ENCODE measurements at regions not wholly inside any gene's neighbourhood (a gene's known extent, or its start where the extent isn't known, plus 50 kb on each side); places are given as distances from the start of the nearest gene placed in this dataset.
"Not testable (repeated sequence)": the region's sequence is repeated elsewhere in the genome, so short reads cannot be mapped to it uniquely, and the experiment has no call there.

DNA sequence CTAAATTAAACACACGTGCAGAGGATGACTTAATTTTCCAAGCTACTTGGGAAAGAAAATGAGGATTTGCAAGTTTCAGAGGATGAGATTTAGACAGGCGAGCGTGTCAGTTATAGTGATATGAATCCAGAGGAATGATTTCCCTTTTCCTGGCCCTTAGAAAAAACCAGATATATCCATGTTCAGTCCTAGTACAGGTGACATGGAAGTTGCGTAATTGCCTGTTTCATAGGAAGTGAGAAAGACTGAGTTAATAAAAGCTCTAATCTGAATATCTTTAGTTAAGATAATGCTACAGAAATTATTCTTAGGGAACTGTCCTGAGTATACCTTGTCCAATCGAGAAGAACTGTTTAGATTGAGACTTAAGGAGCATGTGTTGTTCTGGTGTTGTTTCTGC, 490.5 kb downstream of the ZNF385D start:
- intact Hi-C loops (cut with DNase I), result no loop called here
- no peak for ATAC-seq (ENCODE audit: poor library complexity)

DNA sequence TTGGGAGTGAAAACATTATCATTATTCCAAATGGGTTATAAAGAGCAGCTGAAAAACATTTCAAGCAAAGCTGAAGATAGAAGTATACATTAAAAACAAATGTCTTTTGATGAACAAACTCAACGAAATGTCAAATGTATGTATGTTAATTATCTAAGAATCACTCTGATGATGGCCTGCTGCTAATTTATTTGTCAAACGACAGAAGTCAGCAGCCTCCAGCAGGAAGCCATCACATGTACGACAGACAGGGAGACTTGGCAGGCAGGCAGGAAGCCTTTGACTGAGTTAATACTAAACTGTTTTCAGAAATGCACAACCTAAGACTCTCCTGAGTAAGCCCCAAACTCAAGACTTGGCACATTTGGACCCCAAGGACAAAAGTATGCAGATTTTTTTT, 491.1 kb downstream of the ZNF385D start:
- ATAC-seq (ENCODE audit: poor library complexity), result no peak
- intact Hi-C loops (cut with DNase I), result no loop called here
- no peak for DNase-seq

More for the DNA sequence above, 490.5 kb downstream of the ZNF385D start:
- no peak for DNase-seq

DNA sequence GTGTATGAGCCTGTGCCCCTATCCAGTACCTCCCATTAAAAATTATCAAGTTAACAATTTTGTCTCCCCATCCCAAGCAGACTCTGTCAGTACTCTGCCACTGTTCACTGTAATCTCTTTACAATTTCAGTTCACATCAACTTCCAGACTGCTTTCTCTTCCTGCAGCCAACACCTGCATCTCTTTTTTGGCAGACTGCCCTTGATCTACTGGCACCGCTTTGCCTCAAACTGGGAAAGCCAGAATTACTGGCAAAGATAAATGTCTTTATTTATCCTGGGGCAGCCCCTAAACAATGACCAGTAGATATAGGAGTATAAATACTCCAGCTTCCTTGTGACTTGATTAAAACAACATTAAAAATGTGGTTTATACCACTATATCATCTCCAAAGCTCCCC, 494.1 kb downstream of the ZNF385D start:
- DNase-seq (no peak), ATAC-seq (ENCODE audit: poor library complexity) (no peak)
- intact Hi-C loops (cut with DNase I), result no loop called here

DNA sequence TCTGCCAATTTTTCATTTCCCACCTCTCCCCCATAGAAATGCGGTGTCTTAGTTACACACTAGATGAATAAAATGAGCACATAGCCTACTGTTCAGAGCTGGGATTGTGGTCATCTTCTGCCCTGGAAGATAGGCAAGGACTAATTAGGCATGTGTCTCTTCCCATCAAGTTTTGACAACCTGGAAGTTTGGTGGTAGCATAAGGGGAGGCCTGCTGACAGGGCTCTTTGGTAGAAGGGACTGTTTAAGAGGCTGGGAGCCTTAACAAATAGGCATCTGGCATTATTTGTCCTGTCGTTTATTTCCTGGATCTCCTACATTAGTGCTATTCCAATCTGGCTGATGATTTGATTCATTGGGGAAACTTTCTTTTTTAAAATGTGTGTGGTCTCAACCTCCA, 512.3 kb downstream of the ZNF385D start:
- ATAC-seq (ENCODE audit: poor library complexity), result no peak
- no peak for DNase-seq

DNA sequence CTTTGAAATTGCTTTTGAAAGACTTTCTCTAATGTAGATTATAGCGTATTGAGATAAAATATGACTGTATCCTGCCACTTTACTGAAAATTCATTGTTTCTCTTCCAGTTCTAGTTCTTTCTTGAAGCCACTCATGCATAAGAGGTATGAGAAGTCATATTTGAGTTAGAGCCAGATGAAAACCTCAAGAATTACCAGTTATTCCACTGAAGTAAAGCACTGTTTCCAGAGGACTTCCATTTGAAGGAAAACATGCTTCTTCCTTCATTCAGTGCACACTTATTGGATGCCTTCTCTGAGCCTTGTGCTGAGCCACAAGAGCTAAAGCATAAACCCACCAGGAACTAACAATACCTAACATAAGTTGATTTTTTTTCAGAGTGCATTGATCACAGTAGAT, 513.4 kb downstream of the ZNF385D start:
- no peak for DNase-seq
- ATAC-seq (ENCODE audit: poor library complexity), result no peak
- intact Hi-C loops (cut with DNase I), result no loop called here

More for the DNA sequence above, 512.3 kb downstream of the ZNF385D start:
- intact Hi-C loops (cut with DNase I), result no loop called here

DNA sequence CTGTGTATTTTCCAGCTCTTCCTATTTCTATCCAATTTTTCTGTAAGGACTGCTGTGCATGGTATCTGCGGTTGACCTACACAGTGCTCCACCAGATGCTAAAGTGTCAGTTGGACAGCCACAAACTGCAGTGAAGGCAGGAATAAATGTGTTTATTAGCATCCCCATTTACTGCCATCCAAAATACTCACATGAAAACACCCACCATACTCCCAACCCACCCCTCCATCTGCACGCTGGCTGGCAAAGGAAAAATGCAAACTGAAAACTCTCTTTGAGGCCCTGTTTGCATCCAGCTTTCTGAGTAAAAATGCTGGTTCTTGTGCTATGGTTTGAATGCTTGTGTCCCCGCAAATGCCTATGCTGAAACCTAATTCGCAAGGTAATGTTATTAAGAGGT, 515.5 kb downstream of the ZNF385D start:
- no peak for ATAC-seq (ENCODE audit: poor library complexity)
- DNase-seq, result no peak
- intact Hi-C loops (cut with DNase I), result no loop called here

DNA sequence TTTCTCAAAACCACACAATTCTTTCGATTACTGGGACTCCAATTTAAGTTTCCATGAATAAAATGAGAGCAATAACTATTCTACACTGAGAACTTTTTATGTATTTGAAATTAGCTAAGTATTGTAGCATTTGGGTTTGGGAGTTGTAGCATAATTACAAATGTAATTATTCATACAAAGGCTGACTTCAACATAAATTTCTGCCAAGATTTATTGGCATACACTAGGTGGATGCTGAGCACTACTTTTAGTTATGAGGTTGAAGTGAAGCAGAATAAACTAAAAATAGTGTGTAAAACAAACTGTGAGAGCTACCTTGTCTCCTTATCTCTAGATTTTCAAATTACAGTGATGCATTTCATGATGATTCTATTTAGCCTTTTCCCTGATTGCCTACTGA, 516.1 kb downstream of the ZNF385D start:
- intact Hi-C loops (cut with DNase I), result no loop called here
- no peak for ATAC-seq (ENCODE audit: poor library complexity)
- no peak for DNase-seq

DNA sequence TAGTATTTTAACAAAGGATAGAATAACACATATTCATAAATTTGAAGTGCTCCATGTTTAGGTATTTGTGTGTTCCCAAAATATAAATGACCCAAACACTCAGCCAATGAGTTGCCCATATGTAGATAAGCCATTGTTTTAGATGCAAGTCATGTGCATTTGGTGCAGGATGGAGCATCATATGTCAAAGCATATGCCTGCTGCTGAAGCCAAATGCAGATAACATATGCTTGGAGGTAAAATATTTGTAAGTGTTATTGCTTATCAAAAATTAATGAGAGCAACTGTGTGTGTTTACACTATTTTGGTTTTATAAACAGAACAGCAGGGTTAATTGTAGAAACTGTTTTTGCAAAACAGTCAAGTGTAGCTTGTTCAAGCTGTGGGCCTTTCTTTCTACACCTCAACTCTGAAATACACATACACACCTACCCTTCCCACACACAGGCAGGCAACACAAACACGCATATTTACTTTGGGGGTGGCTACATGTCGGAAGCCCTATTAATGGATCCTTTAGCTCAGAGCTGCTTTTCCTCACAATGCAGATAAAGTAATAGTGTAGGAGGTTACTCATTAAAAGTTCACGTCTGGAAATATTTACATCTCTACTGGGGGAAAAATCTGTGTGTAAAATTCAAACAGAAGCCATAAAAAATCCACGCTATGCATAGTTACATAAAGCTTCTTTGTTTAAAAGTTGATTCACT, 521.4 kb downstream of the ZNF385D start:
- ATAC-seq (ENCODE audit: poor library complexity) (no peak), DNase-seq (no peak)
- intact Hi-C loops (cut with DNase I), result no loop called here

DNA sequence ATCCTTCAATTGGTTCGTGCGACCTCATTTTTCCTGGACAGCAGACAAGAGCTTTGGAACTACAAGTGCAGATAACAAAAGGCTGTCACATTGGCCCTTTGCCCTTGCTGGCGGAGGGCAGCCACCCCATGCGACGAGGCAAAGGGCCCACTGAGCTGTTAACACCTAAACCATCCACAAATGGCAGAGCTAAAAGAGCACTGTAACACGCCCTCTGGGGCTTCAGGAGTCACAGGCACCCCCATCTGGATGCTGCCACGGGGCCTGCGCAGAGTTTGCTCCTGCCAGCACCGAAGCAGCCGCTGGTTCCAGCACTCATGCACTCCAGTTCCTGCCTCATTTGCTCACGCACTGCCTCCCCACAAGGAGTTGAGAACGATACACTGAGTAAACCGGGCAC, 524.9 kb downstream of the ZNF385D start:
- ATAC-seq (ENCODE audit: poor library complexity) (peak; percentile 90), DNase-seq (peak; percentile 58)
- intact Hi-C loops (cut with DNase I), result no loop called here

DNA sequence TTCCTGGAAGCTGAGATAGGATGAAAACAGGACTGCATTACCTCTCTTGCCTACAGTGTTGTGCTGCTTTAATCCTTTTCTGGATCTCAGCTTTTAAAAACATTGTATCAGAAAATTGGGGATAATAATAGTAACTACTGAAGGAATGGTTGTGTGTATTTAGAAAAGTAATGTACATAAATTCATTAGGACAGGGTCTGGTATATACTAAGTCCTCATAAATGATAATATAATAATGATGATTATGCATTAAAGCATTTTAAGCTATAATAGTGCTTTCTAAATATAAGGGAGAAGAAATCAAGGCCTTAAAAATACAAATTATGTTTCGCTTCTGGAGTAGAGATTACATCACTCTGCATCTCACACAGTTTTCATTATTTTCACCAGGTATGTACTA, 530.1 kb downstream of the ZNF385D start:
- intact Hi-C loops (cut with DNase I), result no loop called here
- DNase-seq, result no peak
- ATAC-seq (ENCODE audit: poor library complexity), result no peak

DNA sequence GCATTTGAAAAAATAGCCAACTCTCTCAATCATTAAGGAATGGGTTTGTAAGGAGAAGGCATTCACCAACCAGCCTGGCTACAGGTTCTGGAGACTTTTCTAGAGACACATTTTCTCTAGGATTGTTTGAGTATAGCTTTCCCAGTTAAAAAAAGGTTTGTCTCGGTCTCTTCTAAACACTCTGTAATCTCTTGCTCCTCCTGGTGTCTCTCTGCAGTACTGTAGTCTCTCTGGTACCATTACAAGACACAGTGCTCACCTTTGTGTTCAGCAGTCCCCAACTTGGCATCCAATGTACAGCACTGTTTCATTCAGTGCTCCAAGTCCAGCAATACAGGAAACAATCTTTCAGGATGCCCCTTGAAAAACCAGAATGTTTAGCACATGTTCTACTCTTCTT, 534.4 kb downstream of the ZNF385D start:
- DNase-seq, result no peak
- no peak for ATAC-seq (ENCODE audit: poor library complexity)
- intact Hi-C loops (cut with DNase I), result no loop called here

DNA sequence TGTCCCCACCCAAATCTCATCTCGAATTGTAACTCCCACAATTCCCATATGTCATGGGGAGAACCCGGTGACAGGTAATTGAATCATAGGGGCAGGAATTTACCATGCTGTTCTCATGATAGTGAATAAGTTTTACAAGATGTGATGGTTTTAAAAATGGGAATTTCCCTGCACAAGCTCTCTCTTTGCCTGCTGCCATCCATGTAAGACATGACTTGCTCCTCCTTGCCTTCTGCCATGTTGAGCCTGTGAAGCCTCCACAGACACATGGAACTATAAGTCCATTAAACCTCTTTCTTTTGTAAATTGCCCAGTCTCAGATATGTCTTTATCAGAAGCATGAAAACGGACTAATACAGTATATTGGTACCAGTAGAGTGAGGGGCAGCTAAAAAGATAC, 546.9 kb downstream of the ZNF385D start:
- DNase-seq; ATAC-seq (ENCODE audit: poor library complexity); intact Hi-C loops (cut with DNase I): not testable (repeated sequence)

DNA sequence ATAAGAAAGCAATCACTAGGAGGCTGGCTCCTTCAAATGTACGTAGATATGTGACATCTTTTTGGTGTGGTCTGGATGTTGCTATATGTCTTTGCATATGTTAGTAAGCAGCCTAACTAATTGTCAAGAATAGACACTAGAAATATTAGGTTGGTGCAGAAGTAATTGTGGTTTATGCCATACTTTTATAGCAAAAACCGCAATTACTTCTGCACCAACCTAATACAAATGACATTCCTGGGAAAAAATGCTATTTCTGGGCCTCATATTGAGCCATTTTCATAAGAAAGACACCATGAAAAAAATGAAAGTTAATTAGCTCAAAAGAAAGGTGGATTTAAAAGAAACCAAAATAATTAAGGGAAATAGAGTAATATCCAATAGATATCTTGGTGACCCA, 555.8 kb downstream of the ZNF385D start:
- DNase-seq, result no peak
- intact Hi-C loops (cut with DNase I), result no loop called here
- ATAC-seq (ENCODE audit: poor library complexity), result no peak

DNA sequence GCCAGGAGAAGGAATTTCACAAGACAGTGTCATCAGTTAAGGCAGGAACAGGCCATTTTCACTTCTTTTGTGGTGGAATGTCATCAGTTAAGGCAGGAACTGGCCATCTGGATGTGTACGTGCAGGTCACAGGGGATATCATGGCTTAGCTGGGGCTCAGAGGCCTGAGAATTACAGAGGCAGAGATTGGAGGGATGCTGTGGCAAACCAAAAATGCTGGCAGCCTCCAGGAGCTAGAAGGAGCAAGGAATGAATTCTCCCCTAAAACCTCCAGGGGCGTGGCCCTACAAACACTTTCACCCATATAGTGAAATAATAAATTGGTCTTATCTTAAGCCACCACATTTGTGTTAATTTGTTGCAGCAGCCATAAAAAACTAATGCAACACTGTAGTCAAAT, 557.0 kb downstream of the ZNF385D start:
- intact Hi-C loops (cut with DNase I); ATAC-seq (ENCODE audit: poor library complexity); DNase-seq: not testable (repeated sequence)

DNA sequence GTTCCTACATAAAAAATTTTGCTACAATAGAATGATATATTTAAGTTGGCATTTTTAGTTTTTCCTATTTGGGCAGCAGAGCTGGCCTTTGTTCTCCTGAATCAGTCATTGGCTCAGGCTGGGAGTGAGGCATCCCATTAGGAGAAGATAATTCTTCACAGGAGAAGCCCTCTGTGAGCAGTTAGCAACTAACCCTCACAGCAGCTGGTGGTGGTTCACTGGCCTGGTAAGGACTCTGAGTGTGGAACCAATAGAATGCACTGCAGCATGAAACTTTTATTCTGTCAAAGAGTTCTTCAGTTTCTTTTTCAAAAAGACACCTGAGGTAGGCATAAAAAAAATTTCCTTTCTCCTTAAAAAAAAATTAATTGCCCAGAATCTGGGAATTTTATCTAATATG, 562.6 kb downstream of the ZNF385D start:
- ATAC-seq (ENCODE audit: poor library complexity), result no peak
- intact Hi-C loops (cut with DNase I), result no loop called here
- no peak for DNase-seq

DNA sequence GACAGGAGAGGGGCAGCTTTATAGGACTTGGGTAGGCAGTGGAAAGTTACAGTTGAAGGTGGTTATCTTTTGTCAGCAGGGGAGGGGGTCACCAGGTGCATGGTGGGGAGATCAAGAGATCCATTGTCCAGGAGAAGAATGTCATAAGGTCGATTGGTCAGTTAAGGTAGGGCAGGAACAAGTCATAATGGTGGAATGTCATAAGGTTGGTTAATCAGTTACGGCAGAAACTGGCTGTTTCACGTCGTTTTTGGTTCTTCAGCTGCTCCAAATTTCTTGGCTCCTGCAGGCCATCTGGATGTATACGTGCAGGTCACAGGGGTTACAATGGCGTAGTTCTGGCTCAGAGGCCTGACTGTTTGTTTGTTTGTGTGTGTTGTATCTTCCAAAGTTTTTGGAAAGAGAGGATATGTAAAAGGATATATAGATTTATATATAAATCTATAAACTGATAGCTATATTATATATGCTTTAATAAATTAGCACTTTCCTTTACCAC, 565.1 kb downstream of the ZNF385D start:
- ATAC-seq (ENCODE audit: poor library complexity) (no peak), DNase-seq (no peak)
- intact Hi-C loops (cut with DNase I), result no loop called here

DNA sequence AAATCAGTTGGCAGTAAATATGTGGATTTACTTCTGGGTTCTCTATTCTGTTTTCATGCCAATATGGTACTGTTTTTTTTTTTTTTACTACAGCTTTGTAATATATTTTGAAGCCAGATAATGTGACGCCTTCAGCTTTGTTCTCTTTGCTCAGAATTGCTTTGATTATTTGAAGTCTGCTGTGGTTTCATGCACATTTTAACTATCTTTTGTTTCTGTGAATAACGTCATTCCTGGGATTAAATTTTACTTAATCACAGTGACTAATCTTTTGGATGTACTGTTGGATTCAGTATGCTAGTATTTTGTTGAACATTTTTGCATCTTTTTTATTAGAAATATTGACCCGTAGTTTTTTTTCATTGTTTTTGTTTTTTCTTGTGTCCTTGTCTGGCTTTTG, 576.5 kb downstream of the ZNF385D start:
- no peak for ATAC-seq (ENCODE audit: poor library complexity)

DNA sequence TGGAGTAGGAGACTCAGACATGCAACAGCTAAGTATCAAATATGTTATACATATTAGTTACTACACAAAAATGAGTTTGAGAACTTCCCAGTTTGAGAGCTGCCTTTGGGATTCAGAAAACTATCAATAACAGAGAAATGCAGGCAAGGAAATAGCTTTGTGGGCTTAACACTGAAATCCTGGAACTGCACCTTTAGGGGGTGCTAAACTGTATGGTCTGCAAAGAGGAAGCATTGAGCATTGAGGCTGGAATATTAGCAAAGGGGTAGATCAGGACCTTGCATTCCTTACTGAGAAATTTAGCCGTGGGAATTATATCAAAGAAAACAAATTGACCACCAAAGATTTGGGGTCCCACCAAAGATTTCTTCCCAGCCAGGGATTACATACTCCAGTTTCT, 580.0 kb downstream of the ZNF385D start:
- intact Hi-C loops (cut with DNase I), result no loop called here
- DNase-seq (no peak), ATAC-seq (ENCODE audit: poor library complexity) (no peak)

More for the DNA sequence above, 576.5 kb downstream of the ZNF385D start:
- intact Hi-C loops (cut with DNase I), result no loop called here
- DNase-seq, result no peak

DNA sequence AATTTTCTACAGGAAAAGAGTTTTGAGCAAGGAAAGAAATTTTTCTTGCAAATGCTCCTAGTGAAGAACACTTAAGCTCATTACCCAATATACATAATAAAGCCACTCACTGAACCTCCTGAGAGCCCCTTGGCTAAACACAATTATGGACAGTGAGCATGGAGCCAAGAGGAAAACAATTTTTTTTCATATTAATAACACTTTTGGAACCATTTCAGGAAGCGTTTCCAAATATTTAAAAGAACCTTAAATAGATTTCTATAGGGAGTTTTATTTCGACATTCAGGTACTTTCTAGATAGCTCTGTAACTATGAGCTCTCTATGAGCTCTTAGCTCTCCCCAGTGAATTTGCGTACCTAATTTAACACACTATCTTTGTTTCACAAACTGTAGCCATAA, 581.1 kb downstream of the ZNF385D start:
- intact Hi-C loops (cut with DNase I), result no loop called here
- ATAC-seq (ENCODE audit: poor library complexity), result peak; percentile 29

DNA sequence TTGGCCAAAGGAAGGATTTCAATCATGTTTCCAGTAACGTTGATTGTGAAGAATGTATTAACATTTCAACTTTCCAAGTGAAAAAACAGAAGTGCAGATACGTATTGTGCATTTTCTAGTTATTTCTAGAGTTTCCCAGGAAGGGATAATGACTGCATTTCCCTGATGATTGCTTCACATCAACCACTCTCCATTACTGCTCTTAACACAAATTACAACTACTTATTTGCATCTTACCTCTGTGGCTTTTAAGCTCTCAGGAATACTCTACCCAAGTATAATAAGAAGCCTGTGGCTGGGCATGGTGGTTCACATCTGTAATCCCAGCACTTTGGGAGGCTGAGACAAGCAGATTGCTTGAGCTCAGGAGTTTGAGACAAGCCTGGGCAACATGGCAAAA, 582.5 kb downstream of the ZNF385D start:
- DNase-seq (no peak), ATAC-seq (ENCODE audit: poor library complexity) (no peak)
- intact Hi-C loops (cut with DNase I), result no loop called here

More for the DNA sequence above, 581.1 kb downstream of the ZNF385D start:
- DNase-seq, result no peak

DNA sequence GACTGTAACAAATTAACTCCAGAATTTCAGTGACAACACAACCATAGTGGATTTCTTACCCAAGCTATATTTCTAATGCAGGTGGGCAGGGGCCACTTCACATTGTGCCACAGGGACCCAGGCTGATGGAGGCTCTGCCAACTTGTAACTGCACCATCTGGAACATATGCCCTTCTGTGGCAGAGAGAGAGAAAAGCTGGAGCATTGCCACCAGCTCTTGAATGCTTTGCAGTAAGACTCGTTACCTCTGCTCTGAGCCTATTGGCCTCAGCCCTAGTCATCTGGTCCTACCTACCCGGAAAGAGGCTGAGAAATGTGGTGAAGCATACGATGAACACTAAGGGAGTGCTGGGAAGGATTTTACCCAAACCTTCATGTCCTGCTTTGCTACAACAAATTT, 587.1 kb downstream of the ZNF385D start:
- intact Hi-C loops (cut with DNase I), result no loop called here
- DNase-seq, result no peak
- ATAC-seq (ENCODE audit: poor library complexity), result no peak
